ENCODE measurements at regions not wholly inside any gene's neighbourhood (a gene's known extent, or its start where the extent isn't known, plus 50 kb on each side); places are given as distances from the start of the nearest gene placed in this dataset.
"Not testable (repeated sequence)": the region's sequence is repeated elsewhere in the genome, so short reads cannot be mapped to it uniquely, and the experiment has no call there.

DNA sequence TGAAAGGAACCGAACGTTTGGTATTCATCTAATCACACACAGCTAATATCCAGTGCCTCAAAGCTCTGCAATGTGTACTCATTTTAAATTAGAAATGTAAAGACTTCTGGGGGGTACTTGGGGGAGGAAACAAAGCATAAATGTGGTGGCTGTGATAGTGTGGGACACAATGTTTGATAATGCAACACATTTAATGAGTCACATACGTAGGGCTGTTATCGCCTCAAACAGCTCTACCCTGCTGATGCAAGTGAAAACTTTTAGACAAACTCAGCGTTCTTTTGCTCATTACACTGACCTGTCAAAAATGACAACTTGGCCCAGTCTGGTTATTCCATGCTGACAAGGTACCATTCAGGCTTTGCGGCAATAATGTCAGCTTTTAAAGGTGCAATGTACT, 1227.1 kb upstream of the CELF4 start:
- no peak for DNase-seq (ENCODE audit: low read depth in 4 of 4, low spot score in 3 of 4)

DNA sequence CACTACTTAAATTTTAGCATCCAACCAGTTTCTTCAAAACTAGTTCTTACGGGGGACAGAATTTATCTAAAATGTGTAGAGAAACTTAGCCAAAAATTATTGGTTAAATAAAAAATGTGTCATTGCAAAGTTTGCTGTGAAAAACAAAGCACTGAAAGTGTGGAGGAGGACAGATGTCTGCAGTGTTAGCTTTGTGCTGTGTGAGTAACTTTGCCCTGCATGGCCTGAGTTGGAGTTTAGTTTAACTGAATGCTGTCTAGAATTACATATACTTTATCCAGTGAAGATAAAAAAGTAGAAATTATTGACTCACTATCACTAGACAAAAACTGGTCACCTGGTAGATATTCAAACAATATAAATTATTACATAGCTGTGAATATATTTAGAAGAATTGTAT, 1225.2 kb upstream of the CELF4 start:
- no peak for DNase-seq (ENCODE audit: low read depth in 4 of 4, low spot score in 3 of 4)

DNA sequence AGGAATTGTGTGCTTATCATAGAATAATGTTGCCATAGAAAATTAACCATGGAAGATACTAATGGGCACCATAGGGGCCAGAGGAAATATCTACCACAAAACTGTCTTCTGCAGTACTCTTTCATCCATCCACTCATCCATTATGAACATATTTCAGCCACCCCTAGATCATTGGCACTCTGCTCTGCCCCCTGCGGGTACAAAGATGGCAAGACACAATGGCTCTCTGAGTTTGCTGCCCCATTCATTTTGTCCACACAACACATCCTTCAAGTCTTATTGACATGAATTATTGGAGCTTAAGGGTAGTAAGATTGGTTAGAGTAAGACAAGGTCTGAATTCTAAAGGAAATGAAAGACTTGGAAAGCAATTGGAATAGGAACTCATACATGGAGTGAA, 1224.7 kb upstream of the CELF4 start:
- no peak for DNase-seq (ENCODE audit: low read depth in 4 of 4, low spot score in 3 of 4)

DNA sequence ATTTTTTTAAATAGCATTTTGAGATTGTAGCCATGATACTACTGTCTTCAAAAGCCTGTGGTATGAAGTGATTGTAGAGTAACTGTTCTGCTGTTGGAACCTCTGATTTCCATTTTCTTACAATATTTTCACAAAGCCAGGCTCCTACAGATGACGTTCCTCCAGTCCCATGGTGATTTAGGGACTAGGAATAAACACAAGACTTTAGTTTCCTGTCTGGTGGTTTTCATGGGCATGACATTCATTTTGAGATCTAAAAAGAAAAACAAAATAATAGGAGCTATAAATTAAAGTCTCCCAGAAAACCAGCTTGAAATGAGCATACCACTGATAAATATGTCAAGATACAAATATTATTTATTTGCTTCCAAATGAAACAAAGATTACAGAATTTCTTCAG, 1223.5 kb upstream of the CELF4 start:
- peak in 1 of 4 donors; percentile 5 for DNase-seq (ENCODE audit: low read depth in 4 of 4, low spot score in 3 of 4)

DNA sequence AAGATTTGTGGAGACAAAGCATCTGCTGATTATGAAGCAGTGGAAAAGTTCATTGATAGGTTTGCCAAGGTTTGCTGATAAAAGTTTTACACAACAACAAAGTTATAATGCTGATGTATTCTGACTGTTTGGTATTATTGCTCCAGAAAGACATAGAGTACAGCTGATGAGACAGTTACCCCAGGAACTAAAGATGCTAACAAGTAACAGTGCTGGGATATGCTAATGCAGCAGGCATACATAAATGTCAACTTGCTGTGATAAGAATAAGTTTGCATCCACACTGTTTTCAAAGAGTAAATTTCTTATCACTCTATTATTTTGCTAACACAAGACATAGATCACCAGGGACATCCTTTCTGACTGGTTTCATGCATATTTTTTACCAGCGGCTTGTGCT, 1221.3 kb upstream of the CELF4 start:
- no peak for DNase-seq (ENCODE audit: low read depth in 4 of 4, low spot score in 3 of 4)

DNA sequence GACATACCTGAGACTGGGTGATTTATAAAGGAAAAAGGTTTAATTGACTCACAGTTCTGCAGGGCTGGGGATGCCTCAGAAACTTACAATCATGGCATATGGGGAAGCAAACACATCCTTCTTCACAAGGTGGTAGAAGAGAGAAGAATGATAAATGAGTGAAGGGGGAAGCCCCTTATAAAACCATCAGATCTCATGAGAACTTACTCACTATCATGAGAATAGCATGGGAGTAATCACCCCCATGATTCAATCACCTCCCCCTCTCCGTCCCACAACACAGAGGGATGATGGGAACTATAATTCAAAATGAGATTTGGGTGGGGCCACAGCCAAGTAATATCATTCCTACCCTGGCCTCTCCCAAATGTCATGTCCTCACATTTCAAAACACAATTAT, 1206.0 kb upstream of the CELF4 start:
- not testable (repeated sequence) for DNase-seq (ENCODE audit: low read depth in 4 of 4, low spot score in 3 of 4)

DNA sequence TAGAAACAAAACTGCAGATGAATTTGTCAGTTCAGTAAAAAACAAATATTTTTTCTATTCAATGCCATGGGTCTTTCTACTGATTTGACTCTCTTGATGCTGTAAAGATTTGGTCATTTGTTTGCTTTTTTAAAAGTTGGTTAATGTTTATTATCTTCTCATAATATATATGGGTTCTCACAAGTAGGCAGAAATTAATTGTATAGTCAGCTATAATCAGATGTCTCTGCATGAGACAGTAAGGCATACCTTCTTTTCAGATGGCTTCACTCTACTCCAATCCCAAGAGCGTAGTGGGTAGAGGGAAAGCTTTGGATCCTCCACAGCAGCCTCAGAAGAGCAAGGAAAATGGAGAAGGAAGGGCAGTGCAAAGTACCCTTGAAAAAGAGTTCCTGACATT, 1202.9 kb upstream of the CELF4 start:
- no peak for DNase-seq (ENCODE audit: low read depth in 4 of 4, low spot score in 3 of 4)

DNA sequence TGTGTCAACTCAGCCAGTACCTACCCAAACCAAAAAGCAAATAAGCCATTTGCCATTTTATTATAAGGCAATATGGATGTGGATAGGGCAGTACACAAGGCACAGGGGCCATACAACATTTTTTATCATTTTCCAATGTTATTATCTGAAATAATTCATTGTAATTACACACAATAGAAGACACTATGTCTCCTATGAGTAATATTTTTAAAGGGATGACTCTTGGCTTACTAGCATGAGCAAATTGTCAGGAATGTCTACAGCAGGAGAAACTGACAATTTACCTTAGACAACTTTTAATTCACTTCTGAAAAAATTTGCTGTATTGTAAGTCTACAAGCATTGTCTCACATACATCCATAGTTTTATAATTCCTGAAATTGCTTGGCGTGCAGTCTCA, 1193.9 kb upstream of the CELF4 start:
- DNase-seq (ENCODE audit: low read depth in 4 of 4, low spot score in 3 of 4): no peak

DNA sequence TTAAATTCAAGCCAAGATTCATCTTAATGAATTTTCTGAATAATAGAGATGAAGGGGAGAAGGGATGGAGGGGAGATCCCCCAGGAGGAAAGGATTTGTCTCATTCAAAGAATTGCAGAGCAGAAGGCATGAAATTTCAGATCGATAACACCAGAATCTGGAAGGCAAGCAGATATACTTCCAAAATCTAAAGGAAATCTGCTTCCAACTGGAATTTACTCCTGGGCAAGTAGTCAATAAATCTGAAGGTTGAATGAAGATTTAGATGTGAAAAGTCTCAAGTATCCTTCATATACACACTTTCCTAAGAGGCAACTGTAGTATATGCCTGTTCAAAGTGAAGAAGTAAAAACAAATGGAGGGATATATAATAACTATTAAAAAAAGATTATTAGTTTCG, 1190.8 kb upstream of the CELF4 start:
- no peak for DNase-seq (ENCODE audit: low read depth in 4 of 4, low spot score in 3 of 4)

DNA sequence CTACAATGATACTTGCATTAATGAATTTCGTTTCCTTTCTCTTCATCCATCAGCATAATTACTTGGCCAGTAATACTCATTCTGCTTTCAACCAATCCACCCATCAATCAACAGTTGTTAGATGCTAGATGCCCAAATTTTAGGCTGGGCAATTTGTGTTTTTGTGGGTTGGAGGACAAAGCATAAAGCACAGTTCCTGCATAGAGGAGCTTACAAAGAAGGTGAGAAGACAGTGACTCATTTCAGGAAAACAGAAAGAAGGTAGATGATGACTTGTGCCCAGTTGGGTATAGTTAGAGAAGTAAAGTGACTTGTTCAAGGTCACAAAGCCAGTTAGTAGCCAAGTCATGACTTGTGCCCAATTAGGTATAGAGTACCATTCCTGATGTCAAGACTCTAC, 1186.8 kb upstream of the CELF4 start:
- DNase-seq (ENCODE audit: low read depth in 4 of 4, low spot score in 3 of 4): no peak

DNA sequence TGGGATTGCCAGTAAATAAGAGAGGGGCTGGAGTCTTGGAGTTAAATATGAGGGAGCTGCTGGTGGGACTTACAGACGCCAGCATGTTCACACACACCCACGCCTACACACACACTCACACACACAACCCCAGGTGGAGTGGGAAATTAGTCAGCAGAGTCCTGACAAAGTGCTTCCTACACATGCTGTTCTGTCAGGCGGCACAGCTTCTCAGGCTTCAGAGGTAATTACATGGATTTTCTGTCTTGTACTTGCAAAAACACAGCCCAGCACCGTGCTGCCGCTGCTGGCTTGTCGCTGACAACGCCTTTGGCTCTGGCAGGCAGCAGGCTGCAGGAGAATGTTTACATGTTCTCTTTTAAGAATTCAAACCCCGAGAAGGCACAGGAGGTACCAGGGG, 1186.3 kb upstream of the CELF4 start:
- DNase-seq (ENCODE audit: low read depth in 4 of 4, low spot score in 3 of 4): peak; percentile 18 to 35 (median 26)

DNA sequence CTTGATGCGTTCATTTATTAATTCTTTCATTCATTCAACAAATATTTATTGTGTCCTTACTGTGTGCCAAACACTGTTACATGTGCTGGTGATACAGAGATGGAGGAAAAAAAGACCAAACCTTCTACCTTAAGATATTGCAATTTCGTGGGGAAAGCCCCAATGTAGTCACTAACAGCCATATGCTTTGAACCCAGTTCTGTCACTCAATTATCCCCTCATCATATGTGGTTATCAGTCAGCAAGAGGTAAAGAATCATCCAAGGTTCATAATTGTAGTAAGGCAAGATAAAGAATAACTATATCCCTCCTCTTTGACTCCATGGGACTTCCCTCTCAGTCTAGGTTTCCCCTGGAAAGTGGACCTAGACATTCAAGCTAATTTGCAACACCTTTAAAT, 1185.6 kb upstream of the CELF4 start:
- DNase-seq (ENCODE audit: low read depth in 4 of 4, low spot score in 3 of 4): no peak

DNA sequence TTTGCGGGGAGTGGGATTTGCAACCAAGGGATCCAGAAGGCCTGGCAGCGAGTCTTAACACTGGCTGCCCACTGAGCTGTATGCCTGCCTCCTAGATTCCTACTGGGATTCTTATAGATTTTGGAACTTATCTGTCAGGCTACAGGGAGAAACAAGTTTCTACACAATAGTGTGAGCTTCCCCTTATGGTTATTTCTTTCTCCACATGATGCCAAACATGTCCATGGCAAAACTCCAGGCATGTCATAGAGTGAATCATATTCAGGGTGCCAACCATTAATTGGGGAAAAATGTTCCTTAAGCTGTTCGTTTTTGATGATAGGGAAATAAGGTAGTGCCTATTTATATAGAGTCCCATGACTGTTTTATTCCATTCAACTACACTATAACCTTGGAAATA, 1185.2 kb upstream of the CELF4 start:
- DNase-seq (ENCODE audit: low read depth in 4 of 4, low spot score in 3 of 4): no peak

DNA sequence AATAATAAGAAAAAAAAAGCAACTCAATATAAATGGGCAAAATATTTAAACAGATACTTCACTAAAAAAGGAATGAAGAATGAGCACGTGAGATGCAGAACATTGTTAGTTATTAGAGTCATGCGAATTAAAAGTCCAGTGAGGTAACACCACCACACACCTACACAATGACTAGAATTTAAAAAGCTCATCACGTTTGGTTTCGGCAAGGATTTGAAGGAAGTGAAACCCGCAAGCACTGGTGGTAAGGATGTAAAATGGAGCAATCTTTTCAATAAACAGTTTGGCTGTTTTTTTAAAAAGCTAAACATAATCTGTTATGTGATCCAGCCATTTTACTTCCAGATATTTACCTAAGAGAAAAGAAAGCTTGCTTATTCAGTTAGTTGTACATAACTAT, 1181.6 kb upstream of the CELF4 start:
- no peak for DNase-seq (ENCODE audit: low read depth in 4 of 4, low spot score in 3 of 4)

DNA sequence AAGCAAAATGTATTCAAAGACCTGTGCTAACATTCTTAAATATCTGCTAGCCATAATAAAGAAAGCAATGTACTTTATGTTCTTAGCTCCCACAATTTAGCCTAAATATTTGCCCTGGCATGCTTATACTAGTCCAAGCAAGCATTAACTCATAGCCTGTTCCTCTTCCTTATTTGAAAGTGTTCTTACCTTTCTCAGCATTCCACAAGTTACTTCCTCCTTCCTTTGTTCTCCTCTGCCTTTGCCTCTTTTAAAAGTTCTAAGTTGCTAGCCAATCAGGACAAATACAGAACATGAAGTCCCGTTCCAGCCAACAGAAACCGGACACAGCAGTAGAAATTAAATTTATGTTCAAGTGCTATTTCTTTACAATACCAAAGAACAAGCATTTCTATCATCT, 1154.6 kb upstream of the CELF4 start:
- DNase-seq (ENCODE audit: low read depth in 4 of 4, low spot score in 3 of 4): not testable (repeated sequence)

DNA sequence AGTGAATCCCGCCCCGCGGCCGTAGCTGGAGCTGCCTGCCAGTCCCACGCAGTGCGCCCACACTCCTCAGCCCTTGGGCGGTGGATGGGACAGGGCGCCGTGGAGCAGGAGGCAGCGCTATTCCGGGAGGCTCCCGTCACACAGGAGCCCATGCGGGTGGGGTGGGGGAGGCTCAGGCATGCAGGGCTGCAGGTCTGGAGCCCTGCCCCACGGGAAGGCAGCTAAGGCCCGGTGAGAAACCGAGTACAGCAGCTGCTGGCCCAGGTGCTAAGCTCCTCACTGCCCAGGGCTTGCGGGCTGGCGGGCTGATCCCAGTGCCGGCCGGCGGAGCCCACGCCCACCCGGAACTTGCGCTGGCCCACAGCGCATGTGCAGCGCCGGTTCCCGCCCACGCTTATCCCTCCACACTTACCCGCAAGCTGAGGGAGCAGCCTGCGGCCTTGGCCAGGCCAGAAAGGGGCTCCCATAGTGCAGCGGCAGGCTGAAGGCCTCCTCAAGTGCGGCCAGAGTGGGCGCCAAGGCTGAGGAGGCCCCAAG, 1152.8 kb upstream of the CELF4 start:
- no peak for DNase-seq (ENCODE audit: low read depth in 4 of 4, low spot score in 3 of 4)

DNA sequence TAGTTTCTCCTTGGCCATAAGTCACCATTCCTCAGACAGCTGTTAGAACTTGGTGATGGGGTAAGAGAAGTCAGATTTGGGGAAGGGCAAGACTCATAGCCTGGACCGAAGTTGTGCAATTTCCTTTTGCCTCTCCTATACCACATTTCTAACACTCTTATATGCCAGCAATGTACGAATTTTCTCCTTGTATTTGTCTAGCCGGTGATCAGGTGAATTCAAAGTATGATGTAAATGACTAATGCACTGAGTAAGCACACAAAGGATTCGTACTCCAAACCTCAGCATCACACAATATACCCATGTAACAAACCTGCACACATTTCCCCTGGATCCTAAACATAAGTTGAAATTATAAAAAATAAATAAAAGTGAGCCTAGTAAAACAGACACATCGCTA, 1143.5 kb upstream of the CELF4 start:
- DNase-seq (ENCODE audit: low read depth in 4 of 4, low spot score in 3 of 4): no peak

DNA sequence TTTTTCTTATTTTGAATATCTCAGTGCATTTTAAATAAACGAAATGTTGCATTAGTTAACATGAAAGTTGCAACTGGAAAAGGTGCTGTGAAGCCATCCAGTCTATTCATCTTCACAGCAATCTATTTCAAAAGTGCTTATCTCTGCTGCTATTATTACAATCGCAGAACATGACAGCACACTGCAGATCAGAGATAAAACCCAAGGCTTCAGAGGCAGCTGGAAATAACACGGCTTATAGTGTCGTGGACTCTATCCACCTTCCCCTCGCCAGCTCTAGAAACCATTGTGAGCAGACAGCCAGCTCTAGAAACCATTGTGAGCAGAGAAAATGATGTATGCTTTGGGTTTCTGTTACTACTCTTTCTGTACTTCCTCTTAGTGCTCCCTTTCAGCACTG, 1140.8 kb upstream of the CELF4 start:
- no peak for DNase-seq (ENCODE audit: low read depth in 4 of 4, low spot score in 3 of 4)

DNA sequence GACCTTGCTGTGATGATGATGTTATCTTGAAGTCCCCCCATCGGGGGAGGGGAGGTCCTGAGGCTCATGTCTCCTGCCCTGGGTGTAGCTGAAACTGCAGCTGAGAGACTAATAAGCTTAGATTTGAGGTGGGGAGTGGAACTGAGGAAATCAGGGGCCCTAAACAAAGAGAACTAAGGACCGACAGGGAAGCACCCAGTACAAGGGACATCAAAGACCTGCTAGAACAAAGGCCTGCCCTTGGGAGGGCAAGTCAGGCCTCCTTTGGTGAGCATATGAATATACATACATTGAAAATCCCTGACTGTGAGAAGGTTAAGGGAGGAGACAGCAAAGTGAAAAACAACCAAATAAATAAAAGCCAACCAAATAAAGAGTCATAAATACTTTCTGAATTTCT, 1132.5 kb upstream of the CELF4 start:
- DNase-seq (ENCODE audit: low read depth in 4 of 4, low spot score in 3 of 4): no peak

DNA sequence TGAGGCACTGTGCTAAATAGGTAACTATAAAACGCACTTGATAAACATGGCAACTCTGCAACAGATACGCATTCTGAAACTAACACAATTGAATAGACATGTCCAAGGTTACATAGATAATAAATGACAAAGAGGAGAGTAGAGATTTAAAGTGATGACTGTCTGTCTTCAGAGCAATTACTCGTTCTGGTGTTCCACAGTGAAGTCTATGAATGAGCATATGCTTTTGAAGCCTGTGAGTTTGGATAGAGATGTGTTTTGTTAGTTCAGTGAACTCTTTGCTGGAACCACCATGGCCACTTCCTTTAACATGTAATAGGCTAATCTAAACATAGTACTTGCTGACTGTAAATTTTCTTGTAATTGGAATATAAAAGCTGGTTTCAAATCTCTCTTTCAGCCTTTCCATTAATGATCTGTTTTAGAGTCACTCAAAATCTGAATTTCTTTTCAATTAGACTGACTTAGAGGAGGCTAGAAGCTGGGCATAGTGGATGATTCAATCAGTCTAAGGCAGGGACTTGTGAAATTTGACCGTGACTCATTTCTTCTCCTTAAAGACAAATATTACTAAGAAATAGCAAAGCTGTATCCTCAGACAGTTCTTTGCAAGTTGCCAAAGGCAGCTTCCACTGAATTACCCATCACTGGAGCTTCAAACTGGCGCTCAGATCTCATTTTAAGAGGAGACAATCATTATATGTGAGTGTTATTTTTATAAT, 1130.1 kb upstream of the CELF4 start:
- DNase-seq (ENCODE audit: low read depth in 4 of 4, low spot score in 3 of 4): no peak

DNA sequence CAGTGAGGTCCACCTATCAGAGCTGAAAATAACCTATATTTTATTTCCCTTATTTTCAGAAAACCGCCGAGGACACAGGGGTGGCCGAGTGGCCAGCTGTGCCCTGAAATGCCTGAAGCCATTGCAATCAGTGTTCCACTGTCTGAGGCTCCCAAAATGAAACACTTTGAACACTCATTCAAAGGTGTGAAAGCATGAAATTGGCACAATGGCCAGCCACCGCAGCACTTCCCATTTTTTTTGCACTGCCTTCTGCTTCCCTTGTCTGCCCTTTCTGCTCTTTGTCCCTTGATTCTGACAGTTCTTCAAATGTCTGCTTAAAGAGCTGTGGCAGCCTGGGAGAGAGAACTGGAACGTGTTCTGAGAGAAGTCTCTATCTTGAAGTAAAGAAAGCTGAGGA, 1127.5 kb upstream of the CELF4 start:
- DNase-seq (ENCODE audit: low read depth in 4 of 4, low spot score in 3 of 4): no peak

DNA sequence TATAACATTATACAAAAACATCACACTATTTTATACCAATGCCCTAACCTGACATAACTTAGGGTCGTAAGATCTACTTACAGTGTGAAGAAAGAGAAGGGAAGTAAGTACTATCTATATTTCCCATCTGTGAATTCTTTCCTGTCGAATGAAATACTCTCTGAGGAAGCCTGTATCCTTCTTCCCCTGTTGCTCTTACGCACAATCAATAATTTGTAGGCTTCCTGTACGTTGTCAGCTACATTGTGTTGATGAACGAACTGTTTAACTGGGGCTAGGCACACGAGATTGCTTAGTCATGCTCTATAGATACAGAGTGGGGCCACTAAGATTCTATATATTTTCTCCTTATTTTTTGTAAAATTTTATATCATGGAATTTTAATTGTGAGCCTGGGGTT, 1125.0 kb upstream of the CELF4 start:
- DNase-seq (ENCODE audit: low read depth in 4 of 4, low spot score in 3 of 4): no peak

DNA sequence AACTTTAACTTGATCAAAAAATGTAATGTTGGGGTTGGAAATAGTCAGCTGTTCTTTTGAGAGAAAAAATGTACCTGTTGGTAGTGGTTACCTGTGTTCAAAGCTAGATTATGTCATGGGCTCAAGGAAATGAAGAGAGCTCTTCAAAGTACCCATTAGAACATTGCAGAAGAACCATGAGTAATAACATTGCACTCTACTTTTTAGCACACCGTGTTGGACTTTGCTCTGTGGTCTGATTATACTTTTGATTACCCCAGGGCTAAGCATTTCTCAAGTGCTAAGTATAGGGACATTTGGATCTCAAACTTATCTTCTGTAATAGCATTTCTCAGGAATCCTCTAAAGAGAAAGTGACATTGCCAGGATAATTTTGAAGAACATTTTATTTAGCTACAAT, 1122.8 kb upstream of the CELF4 start:
- no peak for DNase-seq (ENCODE audit: low read depth in 4 of 4, low spot score in 3 of 4)
